ENCODE measurements at regions not wholly inside any gene's neighbourhood (a gene's known extent, or its start where the extent isn't known, plus 50 kb on each side); places are given as distances from the start of the nearest gene placed in this dataset.
"Not testable (repeated sequence)": the region's sequence is repeated elsewhere in the genome, so short reads cannot be mapped to it uniquely, and the experiment has no call there.

DNA sequence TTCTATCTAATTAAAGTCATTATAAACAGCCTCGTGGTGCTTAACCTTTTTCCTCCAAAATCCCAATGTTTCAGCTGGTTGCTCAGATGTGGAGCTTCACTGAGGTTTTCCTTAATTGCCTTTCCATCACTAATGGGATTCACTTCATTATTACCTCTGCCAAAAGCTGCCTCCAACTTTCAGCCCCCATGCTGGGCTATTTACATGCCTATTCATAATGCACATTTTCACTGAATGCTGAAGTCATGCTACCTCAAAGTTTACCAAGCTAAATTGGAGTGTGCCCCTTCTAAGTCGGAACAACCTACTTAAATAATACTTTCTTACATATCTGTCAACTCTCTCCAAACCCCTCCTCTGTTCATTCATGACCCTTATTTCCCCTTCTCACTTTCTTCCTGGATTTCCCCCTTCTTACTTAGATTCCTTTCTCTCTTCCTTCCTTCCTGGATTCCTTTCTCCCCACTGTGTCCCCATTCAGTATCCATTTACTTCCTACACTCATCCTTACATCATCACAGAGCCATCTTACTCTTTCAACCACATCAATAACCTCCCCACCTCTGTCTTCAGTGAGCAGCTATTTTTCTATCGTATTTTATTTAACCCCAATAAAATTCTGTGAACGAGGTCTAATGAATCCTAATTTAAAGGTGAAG, 887.3 kb upstream of the TENM4 start:
- DNase-seq (ENCODE audit: low read depth in 2 of 2, low spot score in 1 of 2) = no peak

DNA sequence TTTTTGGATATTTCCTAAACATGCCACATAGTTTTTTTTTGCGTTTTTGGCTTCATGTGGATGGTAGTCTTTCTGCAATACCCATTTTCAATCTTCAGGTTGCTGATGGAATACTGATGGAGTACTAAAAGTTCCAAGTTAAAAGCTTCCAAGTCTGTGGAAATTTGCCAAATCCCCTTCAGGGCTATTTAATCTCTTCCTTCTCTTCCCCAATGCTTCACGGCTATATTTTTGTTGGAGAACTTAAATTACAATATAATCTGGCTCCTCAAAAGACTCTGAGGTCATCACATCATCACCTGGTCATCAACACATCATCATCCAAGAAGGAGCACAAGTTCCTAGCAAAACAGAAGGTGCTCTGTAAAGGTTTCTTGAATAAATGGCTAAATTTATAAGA, 881.0 kb upstream of the TENM4 start:
- no peak for DNase-seq (ENCODE audit: low read depth in 2 of 2, low spot score in 1 of 2)

DNA sequence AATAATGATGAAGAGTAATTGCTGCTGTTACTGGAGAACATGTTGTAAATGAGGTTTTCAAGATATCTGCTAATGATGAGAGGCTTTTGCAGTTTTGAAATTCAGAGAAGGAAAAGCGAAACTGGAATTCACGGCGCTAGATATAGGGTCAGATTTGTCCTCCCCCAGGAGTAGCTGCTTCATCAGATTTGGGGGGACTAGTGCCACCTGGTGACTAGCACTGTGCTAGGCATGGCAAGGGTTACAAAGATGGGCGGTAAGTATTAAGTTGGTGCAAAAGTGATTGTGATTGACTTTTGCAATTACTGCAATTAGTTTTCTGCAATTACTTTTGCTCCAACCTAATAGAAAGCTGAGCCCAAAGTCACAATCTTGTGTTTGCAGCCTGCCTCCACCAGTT, 879.9 kb upstream of the TENM4 start:
- DNase-seq (ENCODE audit: low read depth in 2 of 2, low spot score in 1 of 2) = no peak

DNA sequence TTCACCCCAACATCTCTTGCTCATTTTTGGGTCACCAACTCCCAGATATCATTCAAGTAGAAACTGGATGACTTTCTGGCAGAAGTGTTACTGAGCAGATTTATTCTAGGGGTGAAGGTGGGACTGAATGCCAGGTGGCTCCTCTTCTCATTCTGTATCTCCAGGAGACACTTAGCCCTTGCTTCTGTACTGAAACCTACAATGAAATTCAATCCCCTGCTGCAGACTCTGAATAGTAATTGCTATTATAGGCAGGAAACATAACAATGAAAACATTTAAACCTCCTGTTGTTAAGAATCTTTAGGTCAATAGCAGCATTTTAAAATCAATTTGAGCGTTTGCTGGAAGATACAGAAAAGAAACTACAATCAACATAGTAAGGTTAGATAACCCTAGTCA, 879.4 kb upstream of the TENM4 start:
- no peak for DNase-seq (ENCODE audit: low read depth in 2 of 2, low spot score in 1 of 2)

DNA sequence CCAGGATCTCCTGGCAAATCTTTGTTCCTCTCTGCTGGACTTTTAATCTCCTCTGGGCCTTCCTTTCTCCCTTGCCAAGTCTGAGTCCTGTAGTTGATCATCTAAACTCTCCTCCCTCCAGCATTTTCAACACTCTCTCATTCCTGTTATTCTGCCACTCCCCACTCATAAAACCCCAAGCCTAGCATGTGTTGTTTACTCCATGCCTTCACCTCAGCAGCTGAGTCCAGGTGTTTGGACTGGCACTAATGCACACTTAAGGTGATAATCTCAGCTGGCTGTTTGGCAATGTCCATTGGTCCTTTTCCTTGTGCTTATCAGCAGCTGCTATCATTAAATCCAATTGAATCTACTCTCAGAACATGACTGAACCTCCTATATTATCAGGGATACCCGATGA, 876.8 kb upstream of the TENM4 start:
- no peak for DNase-seq (ENCODE audit: low read depth in 2 of 2, low spot score in 1 of 2)

DNA sequence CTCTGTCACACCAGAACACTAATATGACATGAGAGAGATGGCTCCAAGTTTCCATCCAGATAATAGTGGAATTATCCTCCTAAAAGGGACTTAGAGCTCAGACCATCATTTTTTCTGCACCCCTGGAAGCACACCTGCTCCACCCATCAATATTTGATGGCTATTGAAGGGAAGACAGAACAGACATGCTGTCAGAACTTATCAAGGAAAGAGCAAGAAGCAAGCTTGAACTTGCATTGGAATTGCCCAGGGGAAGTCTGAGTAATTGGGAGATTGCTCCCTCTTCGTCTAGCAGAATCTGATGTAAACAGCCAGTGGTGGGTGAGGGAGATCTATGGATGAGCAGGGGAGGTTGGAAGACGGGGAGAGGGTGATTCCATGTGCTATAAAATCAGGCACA, 874.4 kb upstream of the TENM4 start:
- DNase-seq (ENCODE audit: low read depth in 2 of 2, low spot score in 1 of 2) = no peak

DNA sequence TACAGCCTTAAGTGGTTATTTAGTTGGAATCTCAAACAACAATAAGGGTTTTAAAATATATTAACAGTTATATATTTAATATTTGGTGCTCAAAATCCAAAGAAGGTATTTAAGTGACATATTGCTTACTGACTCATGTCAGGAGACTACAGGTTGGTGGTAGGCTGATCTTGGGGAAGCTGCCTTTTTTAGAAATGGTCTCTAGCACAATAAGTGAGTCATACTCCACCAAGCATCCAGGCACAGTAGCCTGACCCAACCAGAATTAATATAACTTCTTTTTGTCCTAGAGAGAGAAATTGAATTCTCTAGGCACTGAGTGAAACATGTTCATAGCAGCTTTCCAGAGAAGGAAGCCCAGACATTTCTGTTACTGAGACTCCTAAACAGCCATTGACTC, 868.5 kb upstream of the TENM4 start:
- DNase-seq (ENCODE audit: low read depth in 2 of 2, low spot score in 1 of 2) = no peak

DNA sequence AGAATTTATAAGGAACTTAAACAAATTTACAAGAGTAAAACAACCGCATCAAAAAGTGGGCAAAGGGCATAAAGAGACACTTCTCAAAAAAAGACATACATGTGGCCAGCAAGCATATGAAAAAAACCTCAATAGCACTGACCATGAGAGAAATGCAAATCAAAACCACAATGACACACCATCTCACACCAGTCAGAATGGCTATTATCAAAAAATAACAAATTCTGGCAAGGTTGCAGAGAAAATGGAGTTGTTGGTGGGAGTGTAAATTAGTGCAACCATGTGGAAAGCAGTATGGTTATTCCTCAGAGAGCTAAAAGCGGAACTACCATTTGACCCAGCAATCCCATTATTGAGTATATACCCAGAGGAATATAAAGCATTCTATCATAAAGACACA, 866.8 kb upstream of the TENM4 start:
- DNase-seq (ENCODE audit: low read depth in 2 of 2, low spot score in 1 of 2) = no peak

DNA sequence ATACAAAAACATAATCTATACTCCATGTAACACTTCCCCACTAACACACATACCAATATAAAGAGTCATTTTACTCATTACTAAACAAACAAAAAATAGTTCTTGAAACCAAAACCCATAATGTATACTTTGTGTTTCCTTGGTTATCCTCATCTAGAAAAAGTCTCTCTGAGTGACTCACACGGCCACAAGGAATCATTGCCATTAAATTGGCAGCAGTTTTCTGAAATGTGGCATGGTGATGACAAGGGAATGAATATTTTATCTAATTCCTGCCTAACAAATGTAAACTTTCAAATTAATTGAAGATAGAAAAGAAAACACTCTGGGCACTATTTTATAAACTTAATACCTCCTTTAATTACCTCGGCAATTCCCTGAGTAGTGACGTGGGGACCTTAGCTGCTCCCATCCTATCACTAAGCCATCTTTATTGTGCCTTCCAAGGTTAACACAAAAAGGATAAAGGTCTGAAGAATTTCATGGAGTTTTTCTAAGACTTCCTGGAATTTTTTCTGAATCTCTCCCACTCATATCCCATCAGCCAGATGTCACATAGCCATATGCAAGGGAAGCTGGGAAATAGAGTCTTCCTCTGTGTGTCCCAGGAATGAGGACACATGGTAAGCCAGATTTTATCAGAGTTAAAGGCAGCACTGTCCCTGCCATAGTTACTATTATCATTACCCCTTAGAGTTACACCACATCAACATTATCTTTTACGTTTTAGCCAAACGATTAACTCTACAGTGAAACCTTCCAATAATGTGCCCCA, 857.2 kb upstream of the TENM4 start:
- DNase-seq (ENCODE audit: low read depth in 2 of 2, low spot score in 1 of 2) = no peak

DNA sequence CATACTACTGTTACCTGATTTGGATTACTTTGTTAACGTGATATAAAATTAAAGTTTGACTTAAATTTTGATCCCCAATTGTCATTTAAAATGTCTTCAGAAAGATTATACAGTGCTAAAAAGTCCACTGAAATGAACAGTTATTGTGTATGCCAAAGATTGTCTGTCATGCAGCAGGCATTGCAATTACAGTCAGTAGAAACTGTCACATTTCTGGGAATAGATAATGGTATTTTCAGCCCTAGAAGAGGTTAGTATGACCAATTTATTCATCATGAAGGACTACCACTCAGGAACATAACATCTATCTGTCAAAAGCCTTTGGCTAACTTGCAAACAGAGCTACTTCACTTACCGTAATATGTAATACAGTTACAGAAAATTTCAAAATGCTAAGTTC, 852.5 kb upstream of the TENM4 start:
- DNase-seq (ENCODE audit: low read depth in 2 of 2, low spot score in 1 of 2) = no peak

DNA sequence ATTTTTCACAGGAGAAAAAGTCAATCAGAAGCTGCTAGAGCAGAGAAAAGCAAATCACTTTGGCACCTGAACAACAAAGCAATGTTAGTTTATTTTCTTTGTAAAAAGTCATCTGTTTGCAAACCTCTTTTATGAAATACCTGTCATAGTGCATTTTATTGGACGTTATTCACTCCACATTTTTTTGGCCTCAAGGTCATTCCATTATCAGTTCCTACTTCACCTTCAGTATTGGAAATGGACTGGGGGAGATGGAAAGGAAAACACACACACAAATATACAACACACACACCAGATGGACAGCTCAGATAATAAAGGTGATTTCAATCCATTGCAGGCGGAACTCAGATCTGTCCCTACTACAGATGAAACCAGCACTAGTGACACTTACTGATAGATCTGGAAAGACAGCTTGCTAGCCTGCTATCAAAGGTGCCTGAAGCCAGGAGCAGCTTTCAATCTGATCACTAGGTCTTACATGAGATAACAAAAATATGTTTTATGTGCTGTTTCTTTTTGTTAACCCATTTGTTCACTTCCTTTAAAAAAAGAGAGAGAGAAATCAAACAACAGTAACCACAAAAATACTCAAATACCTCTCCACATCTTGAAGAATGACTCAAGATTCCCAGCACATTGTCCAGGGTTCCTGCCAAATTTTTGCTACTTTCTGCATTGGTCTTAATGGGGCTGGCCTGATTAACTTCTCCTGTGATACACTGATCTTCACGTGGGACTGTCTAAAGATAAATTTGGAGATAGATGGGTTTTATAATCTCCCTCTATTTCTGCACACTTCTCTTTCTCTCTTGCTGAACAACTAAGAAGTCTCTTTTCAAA, 844.3 kb upstream of the TENM4 start:
- DNase-seq (ENCODE audit: low read depth in 2 of 2, low spot score in 1 of 2) = no peak

DNA sequence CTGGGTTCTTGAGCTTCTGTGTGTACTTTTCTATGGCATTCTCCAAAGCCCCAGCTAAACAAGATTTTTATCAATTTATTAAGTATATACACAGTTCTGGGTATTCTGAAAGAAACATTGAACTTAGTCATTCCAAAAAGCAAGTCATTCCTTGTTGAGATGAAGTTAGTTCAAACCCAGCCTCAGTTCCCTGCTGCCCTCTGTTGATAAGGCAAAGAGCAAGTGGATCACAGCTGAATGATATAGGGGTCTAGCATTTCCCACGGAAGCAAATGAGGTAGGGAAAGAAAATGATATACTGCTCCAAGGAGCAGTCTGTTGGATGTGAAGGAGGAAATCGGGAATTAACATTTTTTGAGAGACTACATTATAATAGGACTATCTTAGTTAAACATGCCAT, 841.8 kb upstream of the TENM4 start:
- no peak for DNase-seq (ENCODE audit: low read depth in 2 of 2, low spot score in 1 of 2)

DNA sequence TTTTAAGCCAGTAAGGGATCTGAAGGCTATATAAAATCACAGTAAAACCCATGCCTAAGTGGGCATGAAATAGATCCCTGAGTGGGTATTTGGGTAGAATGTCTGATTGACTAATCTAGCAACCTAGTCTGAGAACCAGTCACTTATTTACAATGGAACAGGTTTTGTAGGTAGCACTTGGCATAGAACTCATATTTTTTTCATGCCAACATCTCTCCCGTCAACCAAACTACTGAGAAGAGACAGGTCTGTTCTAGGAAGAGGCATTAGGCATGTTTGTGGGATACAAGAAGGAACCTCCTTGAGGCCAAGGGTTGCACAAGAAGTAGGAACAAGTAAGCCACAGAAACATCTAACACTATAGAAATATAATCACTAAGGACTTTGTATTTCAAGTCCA, 840.4 kb upstream of the TENM4 start:
- DNase-seq (ENCODE audit: low read depth in 2 of 2, low spot score in 1 of 2) = no peak

DNA sequence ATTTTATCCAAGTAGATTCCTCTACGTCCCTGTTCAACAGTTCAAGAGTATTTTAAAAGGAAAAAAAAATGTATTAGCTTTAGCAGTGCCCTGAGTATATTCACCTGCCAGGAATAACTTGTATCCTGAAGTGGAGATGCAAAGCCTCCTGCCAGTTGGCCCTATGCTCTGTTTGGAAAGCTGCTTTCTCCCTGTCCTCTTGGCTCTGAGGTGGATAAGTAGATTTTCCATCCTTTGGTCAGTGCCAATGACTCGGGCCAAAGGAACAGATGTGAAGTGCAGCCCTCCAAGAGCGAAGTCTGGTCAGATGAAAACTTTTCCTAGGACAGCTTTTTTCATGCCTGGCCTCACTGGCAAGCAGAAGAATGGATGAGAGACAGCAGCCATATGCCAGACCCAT, 839.9 kb upstream of the TENM4 start:
- DNase-seq (ENCODE audit: low read depth in 2 of 2, low spot score in 1 of 2) = no peak

DNA sequence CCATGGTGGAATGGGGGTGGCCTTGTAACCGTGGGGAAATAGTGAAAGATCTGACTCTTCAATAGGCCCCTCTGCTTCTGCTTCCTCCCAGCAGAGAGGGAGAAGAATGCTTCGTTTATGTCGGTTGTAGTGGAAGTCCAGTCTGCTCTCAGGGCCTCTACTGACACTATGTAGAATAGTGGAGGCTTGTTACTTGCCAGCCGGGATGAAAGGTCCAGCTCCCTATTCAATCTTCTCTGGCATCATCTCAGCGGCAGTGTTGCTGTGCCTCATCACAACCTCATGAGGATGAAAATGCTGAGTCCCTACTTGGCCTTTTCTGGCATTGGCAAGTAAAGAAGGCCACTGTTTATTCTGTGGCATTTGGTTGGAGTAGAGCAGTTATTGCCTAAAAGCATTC, 820.9 kb upstream of the TENM4 start:
- no peak for DNase-seq (ENCODE audit: low read depth in 2 of 2, low spot score in 1 of 2)

DNA sequence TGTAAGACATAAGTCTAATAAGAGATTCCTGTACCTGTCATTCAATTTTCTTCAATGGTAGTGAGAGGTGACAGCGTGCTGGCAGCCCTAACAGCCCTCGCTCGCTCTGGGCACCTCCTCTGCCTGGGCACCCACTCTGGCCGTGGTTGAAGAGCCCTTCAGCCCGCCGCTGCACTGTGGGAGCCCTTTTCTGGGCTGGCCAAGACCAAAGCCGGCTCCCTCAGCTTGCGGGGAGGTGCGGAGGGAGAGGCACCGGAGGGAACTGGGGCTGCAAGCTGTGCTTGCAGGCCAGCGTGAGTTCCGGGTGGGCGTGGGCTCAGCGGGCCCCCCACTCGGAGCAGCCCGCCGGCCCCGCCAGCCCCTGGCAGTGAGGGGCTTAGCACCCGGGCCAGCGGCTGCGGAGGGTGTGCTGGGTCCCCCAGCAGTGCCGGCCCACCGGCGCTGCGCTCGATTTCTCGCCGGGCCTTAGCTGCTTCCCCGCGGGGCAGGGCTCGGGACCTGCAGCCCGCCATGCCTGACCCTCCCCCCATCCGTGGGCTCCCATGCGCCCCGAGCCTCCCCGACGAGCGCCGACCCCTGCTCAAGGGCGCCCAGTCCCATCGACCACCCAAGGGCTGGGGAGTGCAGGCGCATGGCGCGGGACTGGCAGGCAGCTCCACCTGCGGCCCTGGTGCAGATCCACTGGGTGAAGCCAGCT, 816.6 kb upstream of the TENM4 start:
- DNase-seq (ENCODE audit: low read depth in 2 of 2, low spot score in 1 of 2) = not testable (repeated sequence)

DNA sequence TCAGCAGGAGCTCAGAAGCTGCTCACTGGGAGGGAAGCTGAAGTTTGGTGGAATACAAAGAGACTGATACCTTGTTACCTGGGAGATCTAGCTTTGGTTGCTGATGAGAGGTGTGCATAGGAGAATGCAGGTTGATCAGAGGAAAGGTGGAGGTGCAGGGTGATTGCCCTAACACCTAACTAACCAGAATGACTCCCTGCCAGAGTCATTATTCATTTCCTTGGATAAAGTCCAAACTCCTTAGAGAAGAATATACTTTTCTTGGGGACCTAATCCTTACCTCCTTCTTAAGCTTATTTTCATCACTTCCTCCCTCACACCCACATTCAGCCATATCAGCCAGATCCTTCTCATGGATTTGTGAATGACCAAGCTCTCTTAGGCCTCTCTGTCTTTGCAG, 814.2 kb upstream of the TENM4 start:
- no peak for DNase-seq (ENCODE audit: low read depth in 2 of 2, low spot score in 1 of 2)

DNA sequence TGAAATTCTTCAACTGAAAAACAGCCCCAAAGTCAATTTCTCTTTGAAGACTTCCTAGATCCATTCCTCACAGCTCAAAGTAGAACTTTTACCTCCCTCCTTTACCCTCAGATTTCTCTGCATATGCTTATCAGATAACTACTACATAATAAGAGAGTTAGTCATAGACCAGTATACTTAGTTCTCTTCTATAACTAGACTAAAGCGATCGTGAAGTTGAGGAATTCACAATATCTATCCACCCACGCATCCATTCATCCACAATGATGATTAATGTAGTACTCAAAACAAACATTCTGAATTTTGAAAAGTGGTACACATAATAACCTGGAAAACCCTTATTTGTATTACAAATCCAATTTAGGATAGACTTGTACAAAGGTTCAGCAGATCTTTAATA, 800.9 kb upstream of the TENM4 start:
- DNase-seq (ENCODE audit: low read depth in 2 of 2, low spot score in 1 of 2) = no peak

DNA sequence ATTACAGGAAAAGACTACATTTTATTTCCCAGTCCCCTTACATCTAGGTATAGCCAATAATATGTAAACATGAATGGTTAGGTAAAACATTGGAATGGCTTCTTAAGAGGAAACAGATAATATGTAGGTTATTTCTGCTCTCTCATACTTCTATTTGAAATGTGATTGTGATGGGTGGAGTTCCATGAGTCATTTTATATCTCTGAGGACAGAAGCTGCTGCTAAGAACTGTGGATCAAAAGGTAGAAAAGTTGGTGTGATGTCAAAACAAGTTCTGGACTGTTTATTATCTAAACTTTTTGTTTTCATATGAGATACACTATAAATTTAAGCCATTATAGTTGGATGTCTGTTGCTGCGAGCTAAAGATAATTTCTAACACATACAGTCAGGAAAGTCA, 799.4 kb upstream of the TENM4 start:
- DNase-seq (ENCODE audit: low read depth in 2 of 2, low spot score in 1 of 2) = no peak

DNA sequence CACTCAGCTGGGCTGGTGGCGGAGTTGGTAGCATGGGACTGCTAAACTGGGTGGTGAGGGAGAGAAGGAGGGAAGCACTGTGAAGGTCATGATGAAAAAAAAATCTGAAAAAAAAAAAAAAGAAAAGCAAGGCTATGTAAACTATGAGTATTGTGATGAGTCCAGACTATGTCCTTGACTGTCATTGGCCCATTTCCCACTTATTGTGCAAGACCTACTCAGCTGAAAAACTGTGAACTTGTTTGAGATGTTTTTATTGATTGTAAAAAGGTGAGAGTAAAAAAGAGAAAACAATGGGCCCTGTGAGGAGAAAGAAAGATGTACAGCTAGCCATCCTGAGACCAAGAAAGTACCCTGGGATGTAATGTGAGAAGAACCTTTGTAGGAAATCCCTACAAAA, 798.4 kb upstream of the TENM4 start:
- DNase-seq (ENCODE audit: low read depth in 2 of 2, low spot score in 1 of 2) = no peak

DNA sequence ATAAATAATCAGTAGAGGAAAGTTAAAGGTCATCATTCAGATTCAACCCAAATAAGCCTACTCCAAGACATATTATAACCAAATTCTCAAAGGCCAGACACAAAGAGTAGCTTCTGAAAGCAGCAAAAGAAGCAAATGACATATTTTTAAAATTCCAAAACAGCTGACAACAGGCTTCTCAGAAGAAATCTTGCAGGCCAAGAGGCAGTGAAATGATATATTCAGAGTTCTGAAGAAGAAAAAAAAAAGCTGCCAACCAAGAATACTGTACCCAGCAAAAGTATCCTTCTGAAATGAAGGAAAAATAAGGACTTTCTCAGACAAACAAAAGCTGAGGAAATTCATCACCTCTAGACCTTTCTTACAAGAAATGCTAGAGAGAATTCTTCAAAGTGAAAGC, 787.1 kb upstream of the TENM4 start:
- no peak for DNase-seq (ENCODE audit: low read depth in 2 of 2, low spot score in 1 of 2)

DNA sequence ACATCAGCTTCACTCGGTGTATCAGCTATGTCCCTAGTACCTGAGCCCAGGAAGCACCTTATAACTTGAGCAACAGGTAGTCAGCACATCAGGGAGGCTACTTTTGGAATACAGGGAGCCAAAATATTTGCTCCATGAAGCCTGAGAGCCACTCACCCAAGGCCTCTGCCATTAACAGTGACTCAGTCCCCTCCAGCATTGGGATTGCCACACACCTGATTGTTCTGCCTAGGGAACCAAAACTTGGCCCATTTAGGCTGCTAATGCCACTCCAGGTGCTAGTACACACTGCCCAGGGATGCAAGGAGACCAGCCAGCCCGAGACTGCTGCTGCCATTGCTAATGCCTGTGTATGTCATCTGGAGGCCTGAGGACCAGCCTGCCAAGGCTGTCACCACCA, 773.6 kb upstream of the TENM4 start:
- DNase-seq (ENCODE audit: low read depth in 2 of 2, low spot score in 1 of 2) = no peak

Data from stimulated activated CD8-positive, alpha-beta memory T cell treated with anti-CD3 and anti-CD28 coated beads, Interleukin-4, amount 100 ng/mL, for 1 hour (primary cell).